ENCODE measurements at regions not wholly inside any gene's neighbourhood (a gene's known extent, or its start where the extent isn't known, plus 50 kb on each side); places are given as distances from the start of the nearest gene placed in this dataset.
A peak's percentile ranks its signal among the peaks of the same experiment; 100 is the strongest.
"Not testable (repeated sequence)": the region's sequence is repeated elsewhere in the genome, so short reads cannot be mapped to it uniquely, and the experiment has no call there.

- DNase-seq: not testable (repeated sequence)
These were observed 53.5 kb upstream of the JADE2 start for GRCh38 chr5:134471858-134472449.

GRCh38 chr5:134468921-134469400, 56.5 kb upstream of the JADE2 start:
- DNase-seq: no peak

GRCh38 chr5:134467231-134467630, 55.5 kb upstream of the CDKN2AIPNL start:
- DNase-seq: no peak

GRCh38 chr5:134466241-134467069, 54.8 kb upstream of the CDKN2AIPNL start:
- peak; percentile 23 for DNase-seq

- peak; percentile 21 for DNase-seq
These were observed 54.1 kb upstream of the CDKN2AIPNL start for GRCh38 chr5:134465816-134466240.

GRCh38 chr5:134464988-134465815, 53.5 kb upstream of the CDKN2AIPNL start:
- no peak for DNase-seq

- no peak for DNase-seq
These were observed 52.5 kb upstream of the CDKN2AIPNL start for GRCh38 chr5:134463991-134464760.

GRCh38 chr5:134463176-134463720, 51.6 kb upstream of the CDKN2AIPNL start:
- no peak for DNase-seq

GRCh38 chr5:134462761-134463160, 51.1 kb upstream of the CDKN2AIPNL start:
- no peak for DNase-seq

GRCh38 chr5:134462047-134462575, 50.4 kb upstream of the CDKN2AIPNL start:
- no peak for DNase-seq

Data from effector CD8-positive, alpha-beta T cell (primary cell).